Retinal pigment epithelial cell (primary cell): ENCODE measurements at regions not wholly inside any gene's neighbourhood (a gene's known extent, or its start where the extent isn't known, plus 50 kb on each side); places are given as distances from the start of the nearest gene placed in this dataset.

ENCODE experiments used
- DNase-seq: peaks from one replicate; pipeline ENCODE4 v3.0.0-alpha.2; 2010; ENCODE audit warnings: low read depth
- H3K4me3 ChIP-seq: 2 replicates; pipeline ENCODE4 v1.5.1; 2011; ENCODE audit warnings: mild to moderate bottlenecking, low read length, control low read depth, moderate library complexity
- TF ChIP-seq, protein P1 (sequence below): conservative IDR thresholded peaks from 2 replicates; pipeline ENCODE4 v1.5.1; 2011; ENCODE audit warnings: low read depth, low read length, control low read depth, inconsistent platforms

DNA sequence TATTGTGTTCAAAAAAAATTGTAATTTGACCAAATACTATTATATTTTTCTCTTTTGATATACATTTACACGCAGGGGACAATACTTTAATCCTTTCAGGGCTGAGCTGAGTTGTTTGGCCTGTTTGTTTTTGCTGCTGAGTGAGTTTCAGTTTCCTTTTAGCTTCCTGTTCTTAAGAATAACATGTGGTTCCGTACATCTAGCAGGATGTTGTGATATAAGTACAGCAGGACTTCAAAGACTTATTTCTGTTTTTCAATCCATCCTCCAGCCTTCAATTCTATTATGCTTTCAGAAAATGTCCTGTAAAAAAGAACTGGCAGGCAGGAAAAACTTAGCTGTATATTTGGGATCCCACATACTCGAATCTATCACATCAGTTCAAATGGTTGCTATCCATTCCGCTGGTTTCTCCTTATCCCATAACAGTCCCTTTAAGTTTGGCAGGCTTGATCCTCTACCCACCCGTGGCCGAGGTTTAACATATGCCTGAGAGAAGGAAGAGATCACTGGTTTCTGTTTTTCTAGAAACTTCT is 1037.3 kb upstream of the ACO1 start:
- no peak overlapping the region for H3K4me3 ChIP-seq
- no peak for DNase-seq

GRCh38 chr9:31355159-31355882 is 1029.1 kb upstream of the ACO1 start:
- no peak for DNase-seq
- H3K4me3 ChIP-seq = no peak overlapping the region
- TF ChIP-seq, protein P1, sequence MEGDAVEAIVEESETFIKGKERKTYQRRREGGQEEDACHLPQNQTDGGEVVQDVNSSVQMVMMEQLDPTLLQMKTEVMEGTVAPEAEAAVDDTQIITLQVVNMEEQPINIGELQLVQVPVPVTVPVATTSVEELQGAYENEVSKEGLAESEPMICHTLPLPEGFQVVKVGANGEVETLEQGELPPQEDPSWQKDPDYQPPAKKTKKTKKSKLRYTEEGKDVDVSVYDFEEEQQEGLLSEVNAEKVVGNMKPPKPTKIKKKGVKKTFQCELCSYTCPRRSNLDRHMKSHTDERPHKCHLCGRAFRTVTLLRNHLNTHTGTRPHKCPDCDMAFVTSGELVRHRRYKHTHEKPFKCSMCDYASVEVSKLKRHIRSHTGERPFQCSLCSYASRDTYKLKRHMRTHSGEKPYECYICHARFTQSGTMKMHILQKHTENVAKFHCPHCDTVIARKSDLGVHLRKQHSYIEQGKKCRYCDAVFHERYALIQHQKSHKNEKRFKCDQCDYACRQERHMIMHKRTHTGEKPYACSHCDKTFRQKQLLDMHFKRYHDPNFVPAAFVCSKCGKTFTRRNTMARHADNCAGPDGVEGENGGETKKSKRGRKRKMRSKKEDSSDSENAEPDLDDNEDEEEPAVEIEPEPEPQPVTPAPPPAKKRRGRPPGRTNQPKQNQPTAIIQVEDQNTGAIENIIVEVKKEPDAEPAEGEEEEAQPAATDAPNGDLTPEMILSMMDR = no peak

More for the DNA sequence above, 1037.3 kb upstream of the ACO1 start:
- TF ChIP-seq, protein P1 = no peak

- no peak overlapping the region for H3K4me3 ChIP-seq
- TF ChIP-seq, protein P1 = no peak
- peak; percentile 22 for DNase-seq
Observed at GRCh38 chr9:31355965-31356364, 1028.5 kb upstream of the ACO1 start.

DNA sequence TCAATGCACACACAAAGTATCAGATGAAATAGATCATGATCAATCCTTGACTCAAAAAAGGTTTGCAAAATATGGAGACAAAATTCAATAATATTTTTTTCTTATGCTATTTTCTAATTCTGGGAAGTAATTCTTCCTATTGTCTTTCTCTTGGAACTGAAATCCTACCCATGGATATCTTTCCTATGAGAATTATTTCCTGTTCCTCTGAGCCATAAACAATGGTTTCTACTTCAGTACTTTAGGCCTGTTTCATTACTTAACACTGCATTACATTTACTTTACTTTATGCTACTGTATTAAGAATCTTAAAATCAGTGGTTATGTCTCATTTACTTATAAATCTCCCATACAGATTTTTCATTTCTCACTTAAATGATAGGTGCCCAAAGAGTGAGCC is 1025.4 kb upstream of the ACO1 start:
- TF ChIP-seq, protein P1 = no peak
- H3K4me3 ChIP-seq = no peak overlapping the region
- DNase-seq = no peak

- TF ChIP-seq, protein P1 = no peak
- no peak overlapping the region for H3K4me3 ChIP-seq
Observed at GRCh38 chr9:31364171-31364570, 1020.3 kb upstream of the ACO1 start.

GRCh38 chr9:31372799-31373587 is 1011.5 kb upstream of the ACO1 start:
- TF ChIP-seq, protein P1 = no peak
- no peak for DNase-seq
- H3K4me3 ChIP-seq = no peak overlapping the region

More at GRCh38 chr9:31364171-31364570, 1020.3 kb upstream of the ACO1 start:
- no peak for DNase-seq

DNA sequence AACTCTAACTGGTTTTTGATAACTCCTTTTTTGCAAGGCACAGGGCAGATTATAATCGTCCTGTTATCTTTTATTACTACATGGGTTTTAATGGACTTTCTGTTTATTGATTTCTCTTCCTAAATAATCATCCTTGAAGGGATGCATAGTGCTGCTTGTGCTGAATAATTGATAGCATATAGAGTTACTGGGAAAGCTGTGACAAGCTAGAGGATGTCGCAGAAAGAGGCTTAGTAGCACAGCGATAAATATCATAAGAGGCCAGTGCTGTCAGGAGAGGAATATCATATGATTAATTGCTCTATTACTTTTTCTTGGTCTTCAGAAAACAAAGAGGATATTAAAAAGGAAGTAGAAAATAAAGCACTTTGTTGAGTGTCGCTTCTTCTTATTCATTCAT is 1007.1 kb upstream of the ACO1 start:
- no peak for DNase-seq
- TF ChIP-seq, protein P1 = no peak

More for the DNA sequence above, 1007.1 kb upstream of the ACO1 start:
- H3K4me3 ChIP-seq = no peak overlapping the region
